ENCODE measurements at regions not wholly inside any gene's neighbourhood (a gene's known extent, or its start where the extent isn't known, plus 50 kb on each side); places are given as distances from the start of the nearest gene placed in this dataset.

DNA sequence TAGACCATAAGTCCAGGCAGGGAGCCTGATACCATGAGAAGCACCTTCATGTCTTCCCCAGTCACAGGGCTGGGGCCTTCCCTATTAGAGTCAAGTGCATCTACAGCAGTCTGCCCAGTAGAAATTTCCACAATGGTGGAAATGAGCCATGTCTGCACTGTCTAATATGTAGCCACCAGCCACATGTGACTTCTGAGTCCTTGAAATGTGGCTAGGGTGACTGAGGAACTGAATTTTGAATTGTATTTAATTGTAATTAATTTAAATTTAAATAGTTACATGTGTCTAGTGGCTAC lies 300.2 kb downstream of the CLIC5 start:
- TF ChIP-seq, protein P1, sequence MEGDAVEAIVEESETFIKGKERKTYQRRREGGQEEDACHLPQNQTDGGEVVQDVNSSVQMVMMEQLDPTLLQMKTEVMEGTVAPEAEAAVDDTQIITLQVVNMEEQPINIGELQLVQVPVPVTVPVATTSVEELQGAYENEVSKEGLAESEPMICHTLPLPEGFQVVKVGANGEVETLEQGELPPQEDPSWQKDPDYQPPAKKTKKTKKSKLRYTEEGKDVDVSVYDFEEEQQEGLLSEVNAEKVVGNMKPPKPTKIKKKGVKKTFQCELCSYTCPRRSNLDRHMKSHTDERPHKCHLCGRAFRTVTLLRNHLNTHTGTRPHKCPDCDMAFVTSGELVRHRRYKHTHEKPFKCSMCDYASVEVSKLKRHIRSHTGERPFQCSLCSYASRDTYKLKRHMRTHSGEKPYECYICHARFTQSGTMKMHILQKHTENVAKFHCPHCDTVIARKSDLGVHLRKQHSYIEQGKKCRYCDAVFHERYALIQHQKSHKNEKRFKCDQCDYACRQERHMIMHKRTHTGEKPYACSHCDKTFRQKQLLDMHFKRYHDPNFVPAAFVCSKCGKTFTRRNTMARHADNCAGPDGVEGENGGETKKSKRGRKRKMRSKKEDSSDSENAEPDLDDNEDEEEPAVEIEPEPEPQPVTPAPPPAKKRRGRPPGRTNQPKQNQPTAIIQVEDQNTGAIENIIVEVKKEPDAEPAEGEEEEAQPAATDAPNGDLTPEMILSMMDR (IDR thresholded peaks at IDR 0.05), result no peak
- TF ChIP-seq POLR2A (IDR thresholded peaks at IDR 0.05), result no peak

Measured in lower leg skin (tissue), 3 donors.